HL-60 (cell line): ENCODE measurements at regions not wholly inside any gene's neighbourhood (a gene's known extent, or its start where the extent isn't known, plus 50 kb on each side); places are given as distances from the start of the nearest gene placed in this dataset.
A peak's percentile ranks its signal among the peaks of the same experiment; 100 is the strongest.

Source experiments
- DNase-seq, 2 experiments: peaks; one replicate each; pipeline ENCODE4 v3.0.0-alpha.2; 2010 to 2020; ENCODE audit warnings: low read depth in 1 of 2, low spot score in 1 of 2
- H3K27ac ChIP-seq: fragments of 250-450 bp; sonication (Bioruptor Pico); replicated peaks from 2 replicates; pipeline ENCODE4 v1.5.1; 2020; ENCODE audit warnings: mild to moderate bottlenecking, moderate library complexity
- H3K27me3 ChIP-seq: fragments of 250-450 bp; sonication (Bioruptor Pico); 2 replicates; pipeline ENCODE4 v1.5.1; 2021; ENCODE audit warnings: mild to moderate bottlenecking, moderate library complexity; ENCODE audit not compliant: insufficient read depth, poor library complexity, severe bottlenecking
- H3K4me3 ChIP-seq: replicated peaks from 2 replicates; pipeline ENCODE4 v1.5.1; 2011; ENCODE audit warnings: mild to moderate bottlenecking, control low read depth, low read length; ENCODE audit not compliant: insufficient read depth
- CTCF ChIP-seq: IDR thresholded peaks from one replicate; pipeline ENCODE4 v1.5.1; 2011; ENCODE audit warnings: low read length, control low read depth, inconsistent platforms; ENCODE audit not compliant: insufficient read depth
- GABPA ChIP-seq: IDR thresholded peaks from 2 replicates; pipeline ENCODE4 v1.6.1; 2012; ENCODE audit warnings: low read depth
- POLR2AphosphoS5 ChIP-seq: IDR thresholded peaks from 2 replicates; pipeline ENCODE4 v1.6.1; 2012; ENCODE audit warnings: low read depth
- REST ChIP-seq: IDR thresholded peaks from 2 replicates; pipeline ENCODE4 v1.6.1; 2012; ENCODE audit warnings: low read depth; ENCODE audit not compliant: insufficient replicate concordance
- SPI1 ChIP-seq: IDR thresholded peaks from 2 replicates; pipeline ENCODE4 v1.6.1; 2012; ENCODE audit warnings: low read depth, mild to moderate bottlenecking, borderline replicate concordance

GRCh38 chr2:64748147-64748546, 94.4 kb upstream of the SERTAD2 start:
- no peaks in the 10 kb centered on the region for H3K27me3 ChIP-seq
- no peak overlapping the region for H3K4me3 ChIP-seq
- no peak overlapping the region for H3K27ac ChIP-seq
- no peak for TF ChIP-seq GABPA
- TF ChIP-seq CTCF, result no peak
- no peak for TF ChIP-seq REST
- TF ChIP-seq SPI1, result no peak
- no peak for TF ChIP-seq POLR2AphosphoS5
- no peak for DNase-seq

- Histone ChIP-seq H3K27me3 (no peaks in the 10 kb centered on the region), H3K4me3 (no peak overlapping the region), H3K27ac (peak overlapping the region; percentile 90)
- no peak for TF ChIP-seq REST
- no peak for TF ChIP-seq CTCF
- TF ChIP-seq SPI1, result no peak
- no peak for TF ChIP-seq POLR2AphosphoS5
- TF ChIP-seq GABPA, result no peak
- no peak for DNase-seq
Measured at GRCh38 chr2:64748561-64748960, 94.8 kb upstream of the SERTAD2 start.

GRCh38 chr2:64749446-64749845, 95.7 kb upstream of the SERTAD2 start:
- Histone ChIP-seq H3K27ac (peak overlapping the region; percentile 90), H3K4me3 (peak overlapping the region; percentile 83), H3K27me3 (no peaks in the 10 kb centered on the region)
- DNase-seq, result no peak
- TF ChIP-seq REST (no peak), SPI1 (no peak), GABPA (no peak), CTCF (no peak), POLR2AphosphoS5 (no peak)
